DND-41 (cell line): ENCODE measurements at regions not wholly inside any gene's neighbourhood (a gene's known extent, or its start where the extent isn't known, plus 50 kb on each side); places are given as distances from the start of the nearest gene placed in this dataset.

ENCODE experiments used
- ATAC-seq: fragments of 200-7000 bp; cut with Tn5 transposase; 3 replicates; pipeline ENCODE4 v1.9.1; 2021; ENCODE audit warnings: low read depth; ENCODE audit not compliant: insufficient read depth
- DNase-seq: peaks from one replicate; pipeline ENCODE4 v3.0.0-alpha.2; 2020
- H2AFZ ChIP-seq: 2 replicates; pipeline ENCODE4 v1.6.0; 2012; ENCODE audit warnings: low read depth, low read length
- H3K27ac ChIP-seq: 2 replicates; pipeline ENCODE4 v1.5.1; 2012; ENCODE audit warnings: low read length, inconsistent platforms
- H3K27me3 ChIP-seq: fragments of 200-600 bp; sonication (generic); 2 replicates; pipeline ENCODE4 v1.6.0; 2012; ENCODE audit warnings: low read length, mild to moderate bottlenecking, inconsistent platforms; ENCODE audit not compliant: insufficient read depth, poor library complexity
- H3K36me3 ChIP-seq: 2 replicates; pipeline ENCODE4 v1.5.1; 2012; ENCODE audit warnings: low read length, inconsistent platforms; ENCODE audit not compliant: insufficient read depth
- H3K4me1 ChIP-seq: 2 replicates; pipeline ENCODE4 v1.5.1; 2012; ENCODE audit warnings: mild to moderate bottlenecking, low read length; ENCODE audit not compliant: insufficient read depth
- H3K4me2 ChIP-seq: 2 replicates; pipeline ENCODE4 v1.6.0; 2012; ENCODE audit warnings: mild to moderate bottlenecking, moderate library complexity, low read length, inconsistent platforms; ENCODE audit not compliant: insufficient read depth
- H3K4me3 ChIP-seq, 2 experiments: fragments of 200-600 bp in 1 of 2; shearing (Covaris generic) in 1 of 2; 2 replicates each; pipeline ENCODE4 v1.5.1; 2012 to 2016; ENCODE audit warnings: inconsistent platforms in 2 of 2, low read length in 2 of 2, mild to moderate bottlenecking in 2 of 2, low read depth in 1 of 2, moderate library complexity in 1 of 2
- H3K79me2 ChIP-seq: 2 replicates; pipeline ENCODE4 v1.6.0; 2012; ENCODE audit warnings: low read length, inconsistent platforms; ENCODE audit not compliant: insufficient read depth
- H3K9ac ChIP-seq: 2 replicates; pipeline ENCODE4 v1.6.0; 2012; ENCODE audit warnings: low read depth, mild to moderate bottlenecking, inconsistent platforms, low read length, moderate library complexity
- H3K9me3 ChIP-seq: 2 replicates; pipeline ENCODE4 v1.5.1; 2012; ENCODE audit warnings: low read length, moderate library complexity, mild to moderate bottlenecking, inconsistent platforms; ENCODE audit not compliant: insufficient read depth, severe bottlenecking
- H4K20me1 ChIP-seq: 2 replicates; pipeline ENCODE4 v1.6.0; 2012; ENCODE audit warnings: low read length; ENCODE audit not compliant: insufficient read depth
- EZH2 ChIP-seq: IDR thresholded peaks from 3 replicates; pipeline ENCODE4 v1.6.1; 2012; ENCODE audit warnings: borderline replicate concordance, low read depth, mild to moderate bottlenecking, moderate library complexity, low read length, inconsistent platforms; ENCODE audit not compliant: severe bottlenecking
- TF ChIP-seq, protein P1 (sequence below): IDR thresholded peaks from 2 replicates; pipeline ENCODE4 v1.5.1; 2012; ENCODE audit warnings: borderline replicate concordance, low read length, moderate library complexity, mild to moderate bottlenecking; ENCODE audit not compliant: poor library complexity, severe bottlenecking; ENCODE audit errors: extremely low read depth

DNA sequence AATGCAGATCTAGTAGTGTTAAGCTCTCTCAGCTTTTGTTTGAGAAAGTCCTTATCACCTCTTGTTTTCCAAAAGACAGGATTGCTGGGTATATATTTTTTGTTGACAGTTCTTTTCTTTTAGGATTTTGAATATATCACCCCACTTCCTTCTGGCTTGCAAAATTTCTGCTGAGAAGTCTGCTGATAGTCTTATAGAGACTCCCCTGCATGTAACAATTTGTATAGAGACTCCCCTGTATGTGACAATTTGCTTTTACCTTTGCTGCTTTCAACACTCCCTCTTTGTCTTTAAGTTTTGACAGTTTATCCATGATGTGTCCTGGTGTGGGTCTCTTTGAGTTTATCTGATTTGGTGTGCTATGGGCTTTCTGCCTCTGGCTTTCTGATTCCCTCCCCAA is 115.0 kb upstream of the CCDC85A start:
- Histone ChIP-seq H3K36me3 (no peaks in the 10 kb centered on the region), H3K9me3 (no peaks in the 10 kb centered on the region), H4K20me1 (no peaks in the 10 kb centered on the region), H2AFZ (no peak overlapping the region), H3K27me3 (no peaks in the 10 kb centered on the region), H3K9ac (no peak overlapping the region), H3K27ac (no peak overlapping the region), H3K79me2 (no peaks in the 10 kb centered on the region), H3K4me1 (no peaks in the 10 kb centered on the region), H3K4me2 (no peak overlapping the region), H3K4me3 (no peak overlapping the region)
- no peak for DNase-seq
- TF ChIP-seq EZH2, result no peak
- TF ChIP-seq, protein P1, sequence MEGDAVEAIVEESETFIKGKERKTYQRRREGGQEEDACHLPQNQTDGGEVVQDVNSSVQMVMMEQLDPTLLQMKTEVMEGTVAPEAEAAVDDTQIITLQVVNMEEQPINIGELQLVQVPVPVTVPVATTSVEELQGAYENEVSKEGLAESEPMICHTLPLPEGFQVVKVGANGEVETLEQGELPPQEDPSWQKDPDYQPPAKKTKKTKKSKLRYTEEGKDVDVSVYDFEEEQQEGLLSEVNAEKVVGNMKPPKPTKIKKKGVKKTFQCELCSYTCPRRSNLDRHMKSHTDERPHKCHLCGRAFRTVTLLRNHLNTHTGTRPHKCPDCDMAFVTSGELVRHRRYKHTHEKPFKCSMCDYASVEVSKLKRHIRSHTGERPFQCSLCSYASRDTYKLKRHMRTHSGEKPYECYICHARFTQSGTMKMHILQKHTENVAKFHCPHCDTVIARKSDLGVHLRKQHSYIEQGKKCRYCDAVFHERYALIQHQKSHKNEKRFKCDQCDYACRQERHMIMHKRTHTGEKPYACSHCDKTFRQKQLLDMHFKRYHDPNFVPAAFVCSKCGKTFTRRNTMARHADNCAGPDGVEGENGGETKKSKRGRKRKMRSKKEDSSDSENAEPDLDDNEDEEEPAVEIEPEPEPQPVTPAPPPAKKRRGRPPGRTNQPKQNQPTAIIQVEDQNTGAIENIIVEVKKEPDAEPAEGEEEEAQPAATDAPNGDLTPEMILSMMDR, result no peak
- ATAC-seq, result no peak

DNA sequence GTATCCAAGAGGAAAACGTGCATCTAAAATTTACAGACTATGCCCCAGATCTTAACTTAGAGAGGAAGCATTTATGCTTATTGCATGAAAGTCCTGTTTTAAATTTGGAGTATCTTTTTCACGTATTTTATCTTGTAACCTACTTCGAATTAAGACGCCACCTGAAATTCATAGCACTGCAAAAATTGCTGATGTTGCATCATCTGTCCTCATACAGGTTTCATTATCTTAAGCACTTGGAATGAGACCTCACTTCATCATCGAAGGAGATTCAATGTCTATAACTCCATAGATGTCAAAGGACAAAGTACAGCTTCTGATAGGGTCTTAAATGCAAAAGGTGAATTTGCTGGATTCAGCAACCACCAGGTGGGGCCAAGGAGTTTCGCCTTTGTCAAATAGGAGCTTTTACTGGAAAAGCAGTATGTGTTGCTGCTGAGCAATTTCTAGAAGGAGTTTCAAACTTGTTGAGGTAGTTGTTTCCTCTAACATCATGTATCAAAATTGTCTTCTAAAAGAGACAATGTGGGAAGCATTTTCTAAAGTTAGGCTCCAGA is 106.4 kb upstream of the CCDC85A start:
- H3K9me3 ChIP-seq, result no peaks in the 10 kb centered on the region
- peak; percentile 19 for DNase-seq
- no peak overlapping the region for H2AFZ ChIP-seq
- no peak for ATAC-seq
- H3K4me3 ChIP-seq, result no peak overlapping the region; a peak in 1 of 4 replicates
- H4K20me1 ChIP-seq, result no peaks in the 10 kb centered on the region
- H3K27me3 ChIP-seq, result no peaks in the 10 kb centered on the region
- H3K9ac ChIP-seq, result no peak overlapping the region
- no peak overlapping the region for H3K4me2 ChIP-seq
- no peak overlapping the region for H3K27ac ChIP-seq
- H3K79me2 ChIP-seq, result no peaks in the 10 kb centered on the region
- TF ChIP-seq, protein P1, result peak; percentile 57
- TF ChIP-seq EZH2, result no peak
- H3K4me1 ChIP-seq, result no peaks in the 10 kb centered on the region
- H3K36me3 ChIP-seq, result no peaks in the 10 kb centered on the region

DNA sequence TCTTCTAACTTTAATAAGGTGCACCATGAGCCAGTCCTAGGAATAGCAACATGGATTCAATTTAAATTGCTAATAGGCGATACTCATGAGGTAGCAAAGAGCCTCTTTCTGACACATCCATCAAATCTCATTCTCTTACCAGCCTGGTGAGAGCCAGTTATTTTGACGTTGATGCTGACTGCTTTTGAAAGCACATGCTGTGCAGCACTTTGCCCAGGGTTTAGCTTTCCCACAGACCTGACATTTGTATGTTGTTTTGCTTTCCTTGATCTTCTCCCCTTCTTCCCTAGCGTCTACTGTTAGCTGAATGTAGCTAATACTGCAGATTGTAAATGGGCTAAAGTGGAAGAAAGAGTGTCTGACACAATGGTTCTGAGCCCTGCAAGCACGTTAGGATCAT is 101.1 kb upstream of the CCDC85A start:
- TF ChIP-seq, protein P1, result no peak
- no peak for TF ChIP-seq EZH2
- Histone ChIP-seq H3K27me3 (peaks cover 3% of the 10 kb centered on the region), H3K9me3 (no peaks in the 10 kb centered on the region), H3K79me2 (no peaks in the 10 kb centered on the region), H2AFZ (no peak overlapping the region), H3K36me3 (no peaks in the 10 kb centered on the region), H3K27ac (no peak overlapping the region), H3K4me1 (no peaks in the 10 kb centered on the region), H3K4me2 (no peak overlapping the region), H3K4me3 (no peak overlapping the region), H4K20me1 (no peaks in the 10 kb centered on the region), H3K9ac (no peak overlapping the region)
- no peak for DNase-seq
- no peak for ATAC-seq
